ENCODE measurements at regions not wholly inside any gene's neighbourhood (a gene's known extent, or its start where the extent isn't known, plus 50 kb on each side); places are given as distances from the start of the nearest gene placed in this dataset.

GRCh38 chr6:78483553-78484197 lies 383.7 kb upstream of the IRAK1BP1 start:
- Mint-ChIP-seq H3K9me3 (peaks cover 0 to 10% (median 7%) of the 10 kb centered on the region in 3 donors), H3K27me3 (no peaks in the 10 kb centered on the region), H3K27ac (no peak overlapping the region), H3K4me3 (no peak overlapping the region), H3K36me3 (no peaks in the 10 kb centered on the region), H3K4me1 (no peaks in the 10 kb centered on the region)
- no peaks in the 10 kb centered on the region for H3K9me3 ChIP-seq
- DNase-seq (no peak), ATAC-seq (replicated peaks in 1 of 4) (no peak)
- H3K27ac ChIP-seq (ENCODE audit: low read length), result no peak overlapping the region
- H3K27me3 ChIP-seq (replicated peaks in 1 of 2; ENCODE audit: control insufficient read depth in 2 of 2, extremely low read depth in 1 of 2, insufficient read depth in 2 of 2, low read length in 1 of 2), result no peaks in the 10 kb centered on the region
- no peaks in the 10 kb centered on the region for H3K4me1 ChIP-seq (ENCODE audit: control insufficient read depth in 1 of 2, extremely low read depth in 1 of 2, insufficient read depth in 2 of 2, low read length in 2 of 2)
- WGBS (ENCODE audit: insufficient coverage), result no CpG with 5 or more reads among the region's 2 CpGs
- no peaks in the 10 kb centered on the region for H3K36me3 ChIP-seq (ENCODE audit: control insufficient read depth in 2 of 2, extremely low read depth in 1 of 2, insufficient read depth in 1 of 2, low read length in 1 of 2)
- H3K4me3 ChIP-seq (ENCODE audit: control insufficient read depth in 1 of 2, extremely low read depth in 1 of 2, low read length in 1 of 2), result no peak overlapping the region
- ChIA-PET CTCF (no interaction called here), POLR2A (interaction anchor here in 1 of 2 donors (1.0 kb wide), 1 partner anchor 19 kb away, joined by 3 read pairs; no protein-coding TSS in a partner anchor)

- no peaks in the 10 kb centered on the region for H3K27me3 Mint-ChIP-seq
- H3K4me3 Mint-ChIP-seq, result no peak overlapping the region
- Histone ChIP-seq H3K27me3 (replicated peaks in 1 of 2; ENCODE audit: control insufficient read depth in 2 of 2, extremely low read depth in 1 of 2, insufficient read depth in 2 of 2, low read length in 1 of 2) (no peaks in the 10 kb centered on the region), H3K27ac (ENCODE audit: low read length) (no peak overlapping the region), H3K4me1 (ENCODE audit: control insufficient read depth in 1 of 2, extremely low read depth in 1 of 2, insufficient read depth in 2 of 2, low read length in 2 of 2) (no peaks in the 10 kb centered on the region), H3K4me3 (ENCODE audit: control insufficient read depth in 1 of 2, extremely low read depth in 1 of 2, low read length in 1 of 2) (no peak overlapping the region), H3K9me3 (no peaks in the 10 kb centered on the region), H3K36me3 (ENCODE audit: control insufficient read depth in 2 of 2, extremely low read depth in 1 of 2, insufficient read depth in 1 of 2, low read length in 1 of 2) (no peaks in the 10 kb centered on the region)
- ATAC-seq (replicated peaks in 1 of 4) (no peak), DNase-seq (no peak)
- H3K9me3 Mint-ChIP-seq, result peaks cover 0 to 10% (median 4%) of the 10 kb centered on the region in 3 donors
- POLR2A ChIA-PET, result interaction anchor here in 1 of 2 donors (1.0 kb wide), 1 partner anchor 20 kb away, joined by 3 read pairs; no protein-coding TSS in a partner anchor
- H3K4me1 Mint-ChIP-seq, result no peaks in the 10 kb centered on the region
- no peak overlapping the region for H3K27ac Mint-ChIP-seq
- CTCF ChIA-PET, result no interaction called here
- WGBS (ENCODE audit: insufficient coverage), result no CpG with 5 or more reads among the region's 1 CpG
- H3K36me3 Mint-ChIP-seq, result no peaks in the 10 kb centered on the region
Observed at GRCh38 chr6:78484198-78485064, 382.9 kb upstream of the IRAK1BP1 start.

GRCh38 chr6:78487401-78487800 lies 379.9 kb upstream of the IRAK1BP1 start:
- Histone ChIP-seq H3K4me1 (ENCODE audit: control insufficient read depth in 1 of 2, extremely low read depth in 1 of 2, insufficient read depth in 2 of 2, low read length in 2 of 2) (no peaks in the 10 kb centered on the region), H3K4me3 (ENCODE audit: control insufficient read depth in 1 of 2, extremely low read depth in 1 of 2, low read length in 1 of 2) (no peak overlapping the region), H3K27me3 (replicated peaks in 1 of 2; ENCODE audit: control insufficient read depth in 2 of 2, extremely low read depth in 1 of 2, insufficient read depth in 2 of 2, low read length in 1 of 2) (no peaks in the 10 kb centered on the region), H3K9me3 (no peaks in the 10 kb centered on the region), H3K27ac (ENCODE audit: low read length) (no peak overlapping the region), H3K36me3 (ENCODE audit: control insufficient read depth in 2 of 2, extremely low read depth in 1 of 2, insufficient read depth in 1 of 2, low read length in 1 of 2) (no peaks in the 10 kb centered on the region)
- Mint-ChIP-seq H3K4me3 (no peak overlapping the region), H3K4me1 (no peaks in the 10 kb centered on the region), H3K27me3 (no peaks in the 10 kb centered on the region), H3K36me3 (no peaks in the 10 kb centered on the region), H3K9me3 (peaks cover 0 to 4% (median 4%) of the 10 kb centered on the region in 3 donors), H3K27ac (no peak overlapping the region)
- POLR2A ChIA-PET, result no interaction called here
- DNase-seq (no peak), ATAC-seq (replicated peaks in 1 of 4) (no peak)
- WGBS (ENCODE audit: insufficient coverage), result no CpG with 5 or more reads among the region's 1 CpG
- CTCF ChIA-PET, result no interaction called here

GRCh38 chr6:78489874-78490273 lies 377.5 kb upstream of the IRAK1BP1 start:
- DNase-seq (no peak), ATAC-seq (replicated peaks in 1 of 4) (no peak)
- H3K27me3 ChIP-seq (replicated peaks in 1 of 2; ENCODE audit: control insufficient read depth in 2 of 2, extremely low read depth in 1 of 2, insufficient read depth in 2 of 2, low read length in 1 of 2), result no peaks in the 10 kb centered on the region
- CTCF ChIA-PET, result no interaction called here
- no peaks in the 10 kb centered on the region for H3K9me3 ChIP-seq
- Mint-ChIP-seq H3K27ac (no peak overlapping the region), H3K9me3 (peaks cover 0 to 4% (median 4%) of the 10 kb centered on the region in 3 donors), H3K4me1 (no peaks in the 10 kb centered on the region), H3K27me3 (no peaks in the 10 kb centered on the region), H3K4me3 (no peak overlapping the region), H3K36me3 (no peaks in the 10 kb centered on the region)
- no peaks in the 10 kb centered on the region for H3K36me3 ChIP-seq (ENCODE audit: control insufficient read depth in 2 of 2, extremely low read depth in 1 of 2, insufficient read depth in 1 of 2, low read length in 1 of 2)
- POLR2A ChIA-PET, result no interaction called here
- WGBS (ENCODE audit: insufficient coverage), result no CpG with 5 or more reads among the region's 1 CpG
- H3K27ac ChIP-seq (ENCODE audit: low read length), result no peak overlapping the region
- no peaks in the 10 kb centered on the region for H3K4me1 ChIP-seq (ENCODE audit: control insufficient read depth in 1 of 2, extremely low read depth in 1 of 2, insufficient read depth in 2 of 2, low read length in 2 of 2)
- H3K4me3 ChIP-seq (ENCODE audit: control insufficient read depth in 1 of 2, extremely low read depth in 1 of 2, low read length in 1 of 2), result no peak overlapping the region

- H3K9me3 ChIP-seq, result no peaks in the 10 kb centered on the region
- Mint-ChIP-seq H3K36me3 (no peaks in the 10 kb centered on the region), H3K27me3 (no peaks in the 10 kb centered on the region), H3K4me3 (no peak overlapping the region), H3K27ac (no peak overlapping the region), H3K4me1 (no peaks in the 10 kb centered on the region), H3K9me3 (peaks cover 0 to 2% (median 0%) of the 10 kb centered on the region in 3 donors)
- ATAC-seq (replicated peaks in 1 of 4) (no peak), DNase-seq (no peak)
- ChIA-PET POLR2A (no interaction called here), CTCF (no interaction called here)
- WGBS (ENCODE audit: insufficient coverage), result 55% methylated on average over 1 of the region's 4 CpGs
- H3K27me3 ChIP-seq (replicated peaks in 1 of 2; ENCODE audit: control insufficient read depth in 2 of 2, extremely low read depth in 1 of 2, insufficient read depth in 2 of 2, low read length in 1 of 2), result no peaks in the 10 kb centered on the region
- no peaks in the 10 kb centered on the region for H3K4me1 ChIP-seq (ENCODE audit: control insufficient read depth in 1 of 2, extremely low read depth in 1 of 2, insufficient read depth in 2 of 2, low read length in 2 of 2)
- H3K4me3 ChIP-seq (ENCODE audit: control insufficient read depth in 1 of 2, extremely low read depth in 1 of 2, low read length in 1 of 2), result no peak overlapping the region
- no peak overlapping the region for H3K27ac ChIP-seq (ENCODE audit: low read length)
- no peaks in the 10 kb centered on the region for H3K36me3 ChIP-seq (ENCODE audit: control insufficient read depth in 2 of 2, extremely low read depth in 1 of 2, insufficient read depth in 1 of 2, low read length in 1 of 2)
Observed at GRCh38 chr6:78492351-78493017, 374.9 kb upstream of the IRAK1BP1 start.

GRCh38 chr6:78500299-78501089 lies 366.9 kb upstream of the IRAK1BP1 start:
- Histone ChIP-seq H3K4me3 (ENCODE audit: control insufficient read depth in 1 of 2, extremely low read depth in 1 of 2, low read length in 1 of 2) (no peak overlapping the region), H3K4me1 (ENCODE audit: control insufficient read depth in 1 of 2, extremely low read depth in 1 of 2, insufficient read depth in 2 of 2, low read length in 2 of 2) (no peaks in the 10 kb centered on the region), H3K27me3 (replicated peaks in 1 of 2; ENCODE audit: control insufficient read depth in 2 of 2, extremely low read depth in 1 of 2, insufficient read depth in 2 of 2, low read length in 1 of 2) (no peaks in the 10 kb centered on the region), H3K9me3 (no peaks in the 10 kb centered on the region), H3K36me3 (ENCODE audit: control insufficient read depth in 2 of 2, extremely low read depth in 1 of 2, insufficient read depth in 1 of 2, low read length in 1 of 2) (no peaks in the 10 kb centered on the region), H3K27ac (ENCODE audit: low read length) (no peak overlapping the region)
- DNase-seq (no peak), ATAC-seq (replicated peaks in 1 of 4) (no peak)
- Mint-ChIP-seq H3K9me3 (peaks cover 6 to 39% (median 7%) of the 10 kb centered on the region in 3 donors), H3K36me3 (no peaks in the 10 kb centered on the region), H3K27me3 (no peaks in the 10 kb centered on the region), H3K27ac (no peak overlapping the region), H3K4me3 (no peak overlapping the region), H3K4me1 (no peaks in the 10 kb centered on the region)
- ChIA-PET POLR2A (no interaction called here), CTCF (no interaction called here)
- WGBS (ENCODE audit: insufficient coverage), result no CpG with 5 or more reads among the region's 3 CpGs
